ENCODE measurements at regions not wholly inside any gene's neighbourhood (a gene's known extent, or its start where the extent isn't known, plus 50 kb on each side); places are given as distances from the start of the nearest gene placed in this dataset.

DNA sequence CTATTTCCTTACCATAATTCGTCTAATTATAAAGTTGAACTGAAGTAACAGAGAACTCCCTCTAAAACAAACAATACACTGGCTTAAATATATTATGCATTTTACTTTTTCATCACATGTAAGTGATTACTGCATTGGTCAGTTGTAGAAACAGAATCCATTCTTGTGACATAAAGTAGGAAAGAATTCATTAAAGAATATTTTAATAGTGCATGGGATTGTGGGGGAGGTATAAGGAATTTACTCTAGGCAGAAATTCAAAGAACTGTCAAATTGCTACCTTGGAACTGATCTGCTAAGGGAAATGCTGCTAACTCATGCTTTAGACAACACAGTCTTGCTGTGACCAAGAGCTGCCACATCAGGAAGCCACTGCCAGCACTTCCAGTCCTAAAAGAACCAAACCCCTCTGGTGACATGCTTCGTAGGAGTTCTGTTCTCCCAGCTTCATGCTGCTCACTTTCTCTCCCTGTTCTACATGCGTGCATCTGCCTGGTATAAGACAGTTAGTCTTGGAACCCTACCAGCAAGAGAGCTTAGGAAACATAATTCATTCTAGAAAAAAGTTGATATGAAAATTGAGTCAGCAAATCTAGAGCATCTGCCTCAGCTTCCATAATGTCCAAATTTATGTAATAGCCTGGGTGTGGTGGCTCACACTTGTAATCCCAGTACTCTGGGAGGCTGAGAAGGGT, 1137.6 kb upstream of the NXPH2 start:
- Mint-ChIP-seq H3K27me3 (ENCODE audit: low read depth) (no peaks in the 10 kb centered on the region), H3K4me3 (no peak overlapping the region), H3K27ac (no peak overlapping the region), H3K4me1 (ENCODE audit: low read depth) (no peaks in the 10 kb centered on the region), H3K36me3 (ENCODE audit: low read depth) (no peaks in the 10 kb centered on the region), H3K9me3 (ENCODE audit: insufficient read depth) (no peaks in the 10 kb centered on the region)
- ATAC-seq = no peak
- CTCF ChIA-PET = no interaction called here
- DNase-seq = no peak
- POLR2A ChIA-PET = no interaction called here

DNA sequence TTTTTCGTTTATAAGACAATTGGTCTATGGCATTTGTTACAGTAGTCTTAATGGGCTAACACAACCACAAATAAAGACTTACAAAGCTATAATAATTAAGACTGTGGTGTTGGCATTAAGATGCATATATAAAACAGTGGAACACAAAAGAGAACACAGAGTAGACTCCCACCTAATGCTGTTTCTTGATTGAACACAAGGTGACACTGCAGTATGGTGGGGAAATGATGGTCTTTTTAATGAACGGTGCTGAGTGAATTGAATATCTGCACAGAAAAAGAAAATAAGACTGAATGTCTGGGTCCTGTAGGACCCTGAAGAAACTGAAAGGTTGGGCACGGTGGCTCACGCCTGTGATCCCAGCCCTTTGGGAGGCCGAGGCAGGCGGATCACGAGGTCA, 1136.6 kb upstream of the NXPH2 start:
- no peaks in the 10 kb centered on the region for H3K4me1 Mint-ChIP-seq (ENCODE audit: low read depth)
- H3K36me3 Mint-ChIP-seq (ENCODE audit: low read depth) = no peaks in the 10 kb centered on the region
- ChIA-PET CTCF (no interaction called here), POLR2A (no interaction called here)
- no peaks in the 10 kb centered on the region for H3K27me3 Mint-ChIP-seq (ENCODE audit: low read depth)
- DNase-seq (no peak), ATAC-seq (no peak)
- no peaks in the 10 kb centered on the region for H3K9me3 Mint-ChIP-seq (ENCODE audit: insufficient read depth)
- H3K27ac Mint-ChIP-seq = no peak overlapping the region
- H3K4me3 Mint-ChIP-seq = no peak overlapping the region

DNA sequence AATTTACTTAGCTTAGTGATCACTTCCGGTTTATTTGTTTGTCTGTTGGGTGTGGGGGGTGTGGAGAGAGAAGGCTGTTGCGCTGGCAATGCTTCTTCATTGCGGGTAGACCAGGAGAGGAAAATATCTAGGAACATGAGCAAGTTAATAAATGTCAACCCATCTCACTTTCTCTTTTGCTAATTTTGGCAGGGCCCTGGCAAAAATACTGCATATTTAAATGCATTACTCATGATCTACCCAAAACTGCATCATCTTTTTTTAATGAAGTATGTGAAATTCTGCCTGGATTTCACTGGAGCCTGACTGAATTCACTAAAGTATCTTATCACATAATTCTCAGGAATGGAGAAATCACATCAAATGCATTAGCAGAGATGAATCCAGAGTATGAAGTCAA, 1131.0 kb upstream of the NXPH2 start:
- no peak for ATAC-seq
- H3K9me3 Mint-ChIP-seq (ENCODE audit: insufficient read depth) = peaks cover 4% of the 10 kb centered on the region
- DNase-seq = no peak
- ChIA-PET POLR2A (no interaction called here), CTCF (no interaction called here)
- no peaks in the 10 kb centered on the region for H3K36me3 Mint-ChIP-seq (ENCODE audit: low read depth)
- no peak overlapping the region for H3K27ac Mint-ChIP-seq
- no peaks in the 10 kb centered on the region for H3K27me3 Mint-ChIP-seq (ENCODE audit: low read depth)
- no peaks in the 10 kb centered on the region for H3K4me1 Mint-ChIP-seq (ENCODE audit: low read depth)
- no peak overlapping the region for H3K4me3 Mint-ChIP-seq

DNA sequence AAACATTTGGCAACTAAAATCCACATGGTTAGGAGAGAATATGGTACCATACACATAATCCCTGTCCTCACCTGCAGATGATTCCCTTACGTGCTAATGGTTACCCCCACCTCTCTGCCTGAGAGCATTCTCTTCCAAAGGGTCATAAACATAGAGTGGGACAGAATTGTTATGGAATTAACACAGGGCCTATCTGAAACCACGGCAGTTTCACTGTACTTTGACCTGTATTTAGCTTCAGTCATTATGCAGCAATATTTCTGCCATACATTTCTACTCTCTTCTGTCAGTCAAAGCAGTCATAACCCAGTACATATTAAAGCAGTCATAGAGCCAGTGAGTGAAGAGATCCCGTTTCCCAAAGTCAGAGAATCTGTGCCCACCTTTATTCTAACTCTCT, 1128.9 kb upstream of the NXPH2 start:
- Mint-ChIP-seq H3K27ac (no peak overlapping the region), H3K36me3 (ENCODE audit: low read depth) (no peaks in the 10 kb centered on the region), H3K4me1 (ENCODE audit: low read depth) (no peaks in the 10 kb centered on the region), H3K27me3 (ENCODE audit: low read depth) (no peaks in the 10 kb centered on the region), H3K9me3 (ENCODE audit: insufficient read depth) (peaks cover 4% of the 10 kb centered on the region), H3K4me3 (no peak overlapping the region)
- DNase-seq = no peak
- ChIA-PET POLR2A (no interaction called here), CTCF (no interaction called here)
- ATAC-seq = no peak

DNA sequence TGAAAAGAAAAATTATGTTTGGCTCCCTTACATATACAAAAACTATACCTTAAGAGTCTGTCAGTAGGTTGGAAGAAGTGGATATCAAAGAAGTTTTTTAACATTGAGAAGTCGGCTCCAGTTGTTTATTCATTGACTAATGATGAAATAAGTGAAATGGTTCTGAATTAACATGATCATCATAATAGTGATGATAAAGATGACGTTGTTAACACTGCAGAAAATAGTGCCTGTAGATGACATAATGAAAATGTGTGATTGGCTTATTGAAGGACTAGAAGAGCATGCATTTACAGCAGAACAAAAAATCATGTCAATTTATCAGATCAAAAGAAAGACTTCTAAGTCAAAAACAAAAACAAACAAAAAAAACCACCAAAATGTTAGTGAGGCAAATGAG, 1125.4 kb upstream of the NXPH2 start:
- POLR2A ChIA-PET = no interaction called here
- Mint-ChIP-seq H3K4me1 (ENCODE audit: low read depth) (no peaks in the 10 kb centered on the region), H3K27ac (no peak overlapping the region), H3K9me3 (ENCODE audit: insufficient read depth) (peaks cover 17% of the 10 kb centered on the region), H3K27me3 (ENCODE audit: low read depth) (no peaks in the 10 kb centered on the region), H3K4me3 (no peak overlapping the region), H3K36me3 (ENCODE audit: low read depth) (no peaks in the 10 kb centered on the region)
- ATAC-seq (no peak), DNase-seq (no peak)
- CTCF ChIA-PET = no interaction called here

DNA sequence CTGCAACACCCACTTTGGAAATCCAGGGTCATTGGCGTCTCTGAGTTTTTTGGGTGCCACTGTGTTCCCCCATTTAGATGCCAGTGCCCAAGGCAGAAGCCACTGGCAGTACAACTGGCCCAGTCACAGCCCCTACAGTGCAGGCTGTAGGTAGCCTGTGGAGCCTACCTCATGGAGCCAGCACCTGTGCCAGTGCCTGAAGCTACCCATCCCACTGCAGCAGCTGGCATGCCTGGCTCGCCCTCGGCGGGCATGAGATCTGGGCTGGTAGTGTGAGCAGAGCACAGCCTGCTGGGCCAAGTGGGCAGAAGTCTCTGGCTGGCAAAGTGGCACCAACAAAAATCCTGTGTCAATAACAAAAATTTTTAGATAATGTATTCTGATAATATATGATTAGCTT, 1111.4 kb upstream of the NXPH2 start:
- ChIA-PET CTCF (no interaction called here), POLR2A (no interaction called here)
- Mint-ChIP-seq H3K36me3 (ENCODE audit: low read depth) (no peaks in the 10 kb centered on the region), H3K9me3 (ENCODE audit: insufficient read depth) (peaks cover 14% of the 10 kb centered on the region), H3K4me1 (ENCODE audit: low read depth) (no peaks in the 10 kb centered on the region), H3K27me3 (ENCODE audit: low read depth) (no peaks in the 10 kb centered on the region), H3K4me3 (no peak overlapping the region), H3K27ac (no peak overlapping the region)
- ATAC-seq (no peak), DNase-seq (no peak)

DNA sequence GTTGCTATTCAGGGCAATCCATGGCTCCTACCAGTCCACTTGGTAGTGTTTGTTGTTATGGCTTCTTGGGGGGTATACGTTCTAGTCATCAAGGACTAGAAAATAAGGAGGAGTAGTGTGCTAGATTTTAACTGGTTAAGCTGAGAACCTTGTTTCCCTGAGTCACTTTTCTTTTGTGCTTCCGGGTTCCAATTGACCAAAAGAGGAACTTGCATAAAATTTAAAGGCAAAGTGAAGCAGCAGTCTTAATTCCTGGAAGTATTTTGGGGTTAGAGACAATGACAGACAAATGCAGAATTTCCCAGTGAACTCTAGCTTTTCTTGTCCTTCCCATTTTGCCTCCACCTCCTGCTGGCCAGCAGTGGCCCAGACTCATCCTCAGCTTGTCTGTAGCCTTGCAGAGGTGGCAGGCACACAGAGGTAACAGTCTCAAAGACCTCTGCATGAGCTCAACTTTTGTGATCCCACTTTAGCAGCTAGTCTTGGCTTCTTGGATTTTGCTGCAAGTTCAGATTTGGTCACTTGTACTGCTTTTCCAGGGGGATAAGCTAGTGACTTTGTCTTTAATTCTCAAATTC, 1105.8 kb upstream of the NXPH2 start:
- H3K27me3 Mint-ChIP-seq (ENCODE audit: low read depth) = no peaks in the 10 kb centered on the region
- no peak overlapping the region for H3K4me3 Mint-ChIP-seq
- ATAC-seq = no peak
- POLR2A ChIA-PET = no interaction called here
- DNase-seq = no peak
- H3K4me1 Mint-ChIP-seq (ENCODE audit: low read depth) = no peaks in the 10 kb centered on the region
- H3K36me3 Mint-ChIP-seq (ENCODE audit: low read depth) = no peaks in the 10 kb centered on the region
- H3K9me3 Mint-ChIP-seq (ENCODE audit: insufficient read depth) = peaks cover 9% of the 10 kb centered on the region
- H3K27ac Mint-ChIP-seq = no peak overlapping the region
- CTCF ChIA-PET = no interaction called here

DNA sequence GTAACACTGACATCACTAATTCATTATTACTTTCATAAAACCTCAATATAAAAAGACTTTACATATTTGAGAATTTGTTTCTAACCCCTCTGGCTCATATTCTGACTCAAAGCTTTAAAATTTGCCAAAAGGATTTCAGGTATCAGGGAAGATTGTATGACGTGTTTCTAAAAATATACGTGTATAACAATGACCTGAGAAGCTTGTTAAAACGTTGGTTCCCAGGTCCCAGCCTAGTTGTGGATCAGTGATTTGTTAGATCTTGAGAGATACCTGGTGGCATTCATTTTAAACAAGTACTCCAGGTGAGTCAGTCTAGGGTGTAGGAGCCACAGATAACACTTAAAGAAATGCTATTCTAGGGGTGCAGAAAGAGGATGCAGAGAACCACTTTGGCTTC, 1096.8 kb upstream of the NXPH2 start:
- no peaks in the 10 kb centered on the region for H3K4me1 Mint-ChIP-seq (ENCODE audit: low read depth)
- no peak overlapping the region for H3K27ac Mint-ChIP-seq
- CTCF ChIA-PET = no interaction called here
- POLR2A ChIA-PET = no interaction called here
- ATAC-seq = no peak
- no peaks in the 10 kb centered on the region for H3K9me3 Mint-ChIP-seq (ENCODE audit: insufficient read depth)
- H3K27me3 Mint-ChIP-seq (ENCODE audit: low read depth) = no peaks in the 10 kb centered on the region
- H3K36me3 Mint-ChIP-seq (ENCODE audit: low read depth) = no peaks in the 10 kb centered on the region
- DNase-seq = no peak
- H3K4me3 Mint-ChIP-seq = no peak overlapping the region

DNA sequence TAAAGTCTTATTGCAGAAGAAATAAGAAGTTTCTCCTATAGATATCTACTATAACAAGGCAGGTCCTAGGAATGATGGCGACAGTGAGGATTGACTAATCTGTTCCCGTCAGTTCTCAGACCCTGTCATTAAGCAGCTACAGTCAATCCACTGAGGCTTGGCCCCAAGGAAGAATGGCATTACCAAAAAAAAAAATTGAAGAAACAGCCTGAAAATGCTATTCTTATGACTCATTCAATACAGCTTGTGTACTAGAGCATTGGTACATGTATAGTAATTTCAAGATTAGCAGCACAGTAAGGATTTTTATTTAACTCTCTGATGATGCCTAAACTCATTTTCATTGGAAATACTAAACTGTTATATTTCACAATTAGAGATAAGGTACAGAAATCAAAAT, 1096.1 kb upstream of the NXPH2 start:
- POLR2A ChIA-PET = no interaction called here
- ATAC-seq (no peak), DNase-seq (no peak)
- no peaks in the 10 kb centered on the region for H3K9me3 Mint-ChIP-seq (ENCODE audit: insufficient read depth)
- H3K4me3 Mint-ChIP-seq = no peak overlapping the region
- no peaks in the 10 kb centered on the region for H3K36me3 Mint-ChIP-seq (ENCODE audit: low read depth)
- H3K27me3 Mint-ChIP-seq (ENCODE audit: low read depth) = no peaks in the 10 kb centered on the region
- CTCF ChIA-PET = no interaction called here
- H3K27ac Mint-ChIP-seq = no peak overlapping the region
- H3K4me1 Mint-ChIP-seq (ENCODE audit: low read depth) = no peaks in the 10 kb centered on the region

DNA sequence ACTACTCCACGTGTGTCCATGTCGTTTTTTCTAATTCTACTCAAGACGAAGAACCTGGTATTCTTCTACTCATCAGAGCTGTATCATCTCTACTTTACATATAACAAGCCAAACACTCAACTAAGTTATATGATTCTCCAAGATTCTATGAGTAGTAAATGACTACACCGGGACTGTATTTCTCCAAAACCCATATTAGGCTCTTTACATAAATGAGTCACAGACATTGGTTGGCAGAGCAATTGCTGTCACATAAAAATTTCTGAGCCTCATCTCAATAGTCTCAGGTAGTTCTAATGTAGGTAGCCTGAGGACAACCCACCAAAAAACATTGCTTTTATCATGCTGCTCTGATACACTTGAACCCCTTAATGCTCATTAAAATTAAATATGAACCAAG, 1092.3 kb upstream of the NXPH2 start:
- Mint-ChIP-seq H3K4me3 (no peak overlapping the region), H3K36me3 (ENCODE audit: low read depth) (no peaks in the 10 kb centered on the region), H3K9me3 (ENCODE audit: insufficient read depth) (peaks cover 12% of the 10 kb centered on the region), H3K27ac (no peak overlapping the region), H3K4me1 (ENCODE audit: low read depth) (no peaks in the 10 kb centered on the region), H3K27me3 (ENCODE audit: low read depth) (no peaks in the 10 kb centered on the region)
- no peak for DNase-seq
- ChIA-PET CTCF (no interaction called here), POLR2A (no interaction called here)
- ATAC-seq = no peak

DNA sequence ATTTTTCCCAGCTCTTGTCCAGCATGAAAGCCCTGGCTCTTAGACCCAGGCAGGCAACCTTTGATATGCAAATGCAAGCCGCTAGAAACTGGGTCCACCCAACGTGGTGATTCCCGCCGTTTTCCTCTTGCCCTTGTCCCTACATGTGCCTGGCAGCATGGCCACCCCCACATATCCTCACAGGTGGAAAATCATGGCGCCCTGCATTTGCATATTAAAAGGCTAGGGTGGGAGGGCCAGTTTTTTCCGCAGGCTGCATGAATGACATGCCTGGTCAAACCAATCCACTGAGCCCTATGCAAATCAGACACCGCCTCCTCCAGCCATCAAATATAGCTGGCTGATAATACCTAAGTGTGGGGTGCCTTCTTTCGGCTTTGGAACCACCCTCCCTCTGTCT, 1091.8 kb upstream of the NXPH2 start:
- Mint-ChIP-seq H3K27me3 (ENCODE audit: low read depth) (no peaks in the 10 kb centered on the region), H3K4me3 (no peak overlapping the region), H3K36me3 (ENCODE audit: low read depth) (no peaks in the 10 kb centered on the region), H3K27ac (no peak overlapping the region), H3K4me1 (ENCODE audit: low read depth) (no peaks in the 10 kb centered on the region), H3K9me3 (ENCODE audit: insufficient read depth) (peaks cover 15% of the 10 kb centered on the region)
- ATAC-seq = no peak
- no peak for DNase-seq
- ChIA-PET POLR2A (no interaction called here), CTCF (no interaction called here)

DNA sequence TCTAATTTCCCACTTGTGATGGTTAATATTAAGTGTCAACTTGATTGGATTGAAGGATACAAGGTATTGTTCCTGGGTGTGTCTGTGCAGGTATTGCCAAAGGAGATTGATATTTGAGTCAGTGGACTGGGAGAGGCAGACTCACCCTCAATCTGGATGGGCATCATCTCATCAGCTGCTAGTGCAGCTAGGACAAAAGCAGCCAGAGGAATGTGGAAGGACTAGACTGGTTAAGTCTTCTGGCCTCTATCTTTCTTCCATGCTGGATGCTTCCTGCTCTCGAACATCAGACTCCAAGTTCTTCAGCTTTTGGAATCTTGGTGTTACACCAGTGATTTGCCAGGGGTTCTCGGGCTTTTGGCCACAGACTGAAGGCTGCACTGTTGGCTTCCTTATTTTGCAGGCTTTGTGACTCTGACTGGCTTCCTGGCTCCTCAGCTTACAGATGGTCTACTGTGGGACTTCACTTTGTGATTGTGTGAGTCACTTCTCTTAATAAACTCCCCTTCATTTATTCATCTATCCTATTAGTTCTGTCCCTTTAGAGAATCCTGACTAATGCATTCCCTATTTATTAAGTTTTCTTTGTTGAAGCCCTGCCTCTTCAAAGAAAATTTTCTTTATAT, 1087.5 kb upstream of the NXPH2 start:
- Mint-ChIP-seq H3K27ac (no peak overlapping the region), H3K36me3 (ENCODE audit: low read depth) (no peaks in the 10 kb centered on the region), H3K9me3 (ENCODE audit: insufficient read depth) (peaks cover 21% of the 10 kb centered on the region), H3K27me3 (ENCODE audit: low read depth) (no peaks in the 10 kb centered on the region), H3K4me1 (ENCODE audit: low read depth) (no peaks in the 10 kb centered on the region), H3K4me3 (no peak overlapping the region)
- ChIA-PET POLR2A (no interaction called here), CTCF (no interaction called here)
- no peak for DNase-seq
- ATAC-seq = no peak

DNA sequence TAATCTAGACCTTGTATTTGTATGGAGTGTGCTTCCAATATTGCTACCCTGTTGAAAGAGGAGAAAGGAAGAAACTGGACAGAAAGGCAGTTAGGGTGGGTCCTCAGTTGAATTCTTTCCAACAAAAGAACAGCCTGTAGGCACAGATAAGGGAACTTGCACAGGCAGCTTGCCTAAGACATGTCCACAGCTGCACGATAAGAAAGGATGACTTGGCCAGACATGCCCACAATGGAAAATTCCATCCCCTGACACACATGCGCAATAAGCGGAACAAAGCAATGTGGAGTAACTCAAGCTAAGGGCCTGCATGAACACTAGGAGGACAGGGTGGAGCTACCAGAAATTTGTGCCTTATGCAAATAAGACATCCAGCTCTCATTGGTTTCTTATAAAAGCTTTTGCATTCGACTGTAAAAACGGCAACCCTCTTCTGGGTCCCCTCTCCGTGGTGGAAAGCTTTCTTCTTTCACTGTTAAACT, 1084.7 kb upstream of the NXPH2 start:
- H3K36me3 Mint-ChIP-seq (ENCODE audit: low read depth) = no peaks in the 10 kb centered on the region
- CTCF ChIA-PET = no interaction called here
- peaks cover 24% of the 10 kb centered on the region for H3K9me3 Mint-ChIP-seq (ENCODE audit: insufficient read depth)
- no peaks in the 10 kb centered on the region for H3K4me1 Mint-ChIP-seq (ENCODE audit: low read depth)
- H3K27ac Mint-ChIP-seq = no peak overlapping the region
- H3K4me3 Mint-ChIP-seq = no peak overlapping the region
- H3K27me3 Mint-ChIP-seq (ENCODE audit: low read depth) = no peaks in the 10 kb centered on the region
- ATAC-seq (no peak), DNase-seq (no peak)
- POLR2A ChIA-PET = no interaction called here
